ENCODE measurements at regions not wholly inside any gene's neighbourhood (a gene's known extent, or its start where the extent isn't known, plus 50 kb on each side); places are given as distances from the start of the nearest gene placed in this dataset.

GRCh38 chr14:97156705-97157104 lies 359.5 kb downstream of the VRK1 start:
- no peak for TF ChIP-seq POLR2A (IDR thresholded peaks at IDR 0.05; ENCODE audit: low read depth, low read length)
- TF ChIP-seq SPI1 (IDR thresholded peaks at IDR 0.05; ENCODE audit: low read depth, low read length): no peak
- no peak for TF ChIP-seq TAF1 (IDR thresholded peaks at IDR 0.05; ENCODE audit: low read depth, low read length)

Measured in GM12891 (cell line).